H9 (cell line): ENCODE measurements at regions not wholly inside any gene's neighbourhood (a gene's known extent, or its start where the extent isn't known, plus 50 kb on each side); places are given as distances from the start of the nearest gene placed in this dataset.
"Not testable (repeated sequence)": the region's sequence is repeated elsewhere in the genome, so short reads cannot be mapped to it uniquely, and the experiment has no call there.

Source experiments
- DNase-seq: peaks from one replicate; pipeline ENCODE4 v3.0.0-alpha.2; 2017
- H2AFZ ChIP-seq: one replicate; pipeline ENCODE4 v1.6.1; 2013; ENCODE audit warnings: mild to moderate bottlenecking, low read length, control low read depth, moderate library complexity
- H2AK5ac ChIP-seq: 2 replicates; pipeline ENCODE4 v1.6.1; 2013; ENCODE audit warnings: low read length, control low read depth, mixed read lengths; ENCODE audit not compliant: insufficient read length
- H2BK120ac ChIP-seq: one replicate; pipeline ENCODE4 v1.6.1; 2013; ENCODE audit warnings: low read depth, mild to moderate bottlenecking, low read length, control low read depth, inconsistent platforms; ENCODE audit not compliant: poor library complexity, severe bottlenecking
- H2BK12ac ChIP-seq: 2 replicates; pipeline ENCODE4 v1.6.1; 2013; ENCODE audit warnings: low read length, control low read depth, mixed read lengths, low read depth; ENCODE audit not compliant: insufficient read length
- H2BK15ac ChIP-seq: 2 replicates; pipeline ENCODE4 v1.6.1; 2013; ENCODE audit warnings: low read depth, low read length, control low read depth
- H2BK20ac ChIP-seq: one replicate; pipeline ENCODE4 v1.6.1; 2013; ENCODE audit warnings: low read depth, mild to moderate bottlenecking, low read length, control low read depth, inconsistent platforms; ENCODE audit not compliant: poor library complexity, severe bottlenecking
- H2BK5ac ChIP-seq: 2 replicates; pipeline ENCODE4 v1.6.1; 2013; ENCODE audit warnings: low read length, control low read depth, mixed read lengths; ENCODE audit not compliant: insufficient read length
- H3K14ac ChIP-seq: 2 replicates; pipeline ENCODE4 v1.6.1; 2013; ENCODE audit warnings: low read length, control low read depth; ENCODE audit not compliant: insufficient read depth
- H3K18ac ChIP-seq: 2 replicates; pipeline ENCODE4 v1.6.1; 2013; ENCODE audit warnings: low read depth, mild to moderate bottlenecking, mixed read lengths, low read length, control low read depth; ENCODE audit not compliant: insufficient read length
- H3K23ac ChIP-seq: 2 replicates; pipeline ENCODE4 v1.6.1; 2013; ENCODE audit warnings: low read length, control low read depth, mixed read lengths, low read depth; ENCODE audit not compliant: insufficient read length
- H3K23me2 ChIP-seq: 2 replicates; pipeline ENCODE4 v1.6.1; 2013; ENCODE audit warnings: low read depth, mild to moderate bottlenecking, mixed read lengths, low read length, control low read depth; ENCODE audit not compliant: insufficient read length, poor library complexity, severe bottlenecking
- H3K27ac ChIP-seq: 2 replicates; pipeline ENCODE4 v1.5.1; 2013; ENCODE audit warnings: low read length, control low read depth, mixed read lengths, low read depth; ENCODE audit not compliant: insufficient read length
- H3K27me3 ChIP-seq: 2 replicates; pipeline ENCODE4 v1.6.1; 2013; ENCODE audit warnings: low read length, control low read depth, inconsistent platforms; ENCODE audit not compliant: insufficient read depth
- H3K4ac ChIP-seq: 2 replicates; pipeline ENCODE4 v1.6.1; 2013; ENCODE audit warnings: low read depth, mild to moderate bottlenecking, control low read depth, inconsistent platforms, low read length, moderate library complexity
- H3K4me1 ChIP-seq: 2 replicates; pipeline ENCODE4 v1.6.1; 2013; ENCODE audit warnings: low read length, control low read depth, inconsistent platforms; ENCODE audit not compliant: insufficient read depth
- H3K4me2 ChIP-seq: 2 replicates; pipeline ENCODE4 v1.6.1; 2013; ENCODE audit warnings: low read length, control low read depth, mixed read lengths; ENCODE audit not compliant: insufficient read length, insufficient read depth
- H3K56ac ChIP-seq: 2 replicates; pipeline ENCODE4 v1.6.1; 2013; ENCODE audit warnings: low read depth, mild to moderate bottlenecking, mixed read lengths, low read length, control low read depth; ENCODE audit not compliant: insufficient read length
- H3K79me1 ChIP-seq: 2 replicates; pipeline ENCODE4 v1.6.1; 2013; ENCODE audit warnings: low read depth, mild to moderate bottlenecking, moderate library complexity, low read length, control low read depth, inconsistent platforms; ENCODE audit not compliant: insufficient read depth, poor library complexity, severe bottlenecking
- H3K79me2 ChIP-seq: 2 replicates; pipeline ENCODE4 v1.6.1; 2013; ENCODE audit warnings: low read length, control low read depth, inconsistent platforms; ENCODE audit not compliant: insufficient read depth
- H3K9ac ChIP-seq: 2 replicates; pipeline ENCODE4 v1.6.1; 2013; ENCODE audit warnings: low read length, control low read depth, mixed read lengths; ENCODE audit not compliant: insufficient read length; ENCODE audit errors: extremely low read depth
- H3K9me3 ChIP-seq: one replicate; pipeline ENCODE4 v1.6.1; 2013; ENCODE audit warnings: low read depth, low read length, inconsistent platforms; ENCODE audit not compliant: control insufficient read depth
- H3T11ph ChIP-seq: one replicate; pipeline ENCODE4 v1.6.1; 2013; ENCODE audit warnings: mild to moderate bottlenecking, low read length, control low read depth, inconsistent platforms
- H4K20me1 ChIP-seq: one replicate; pipeline ENCODE4 v1.6.1; 2013; ENCODE audit not compliant: control insufficient read depth, insufficient read length, insufficient read depth
- H4K5ac ChIP-seq: 2 replicates; pipeline ENCODE4 v1.6.1; 2013; ENCODE audit warnings: low read depth, mild to moderate bottlenecking, mixed read lengths, low read length, control low read depth; ENCODE audit not compliant: insufficient read length
- H4K8ac ChIP-seq: replicated peaks from 2 replicates; pipeline ENCODE4 v1.6.1; 2013; ENCODE audit warnings: low read length, control low read depth, mixed read lengths, low read depth; ENCODE audit not compliant: insufficient read length
- H4K91ac ChIP-seq: 2 replicates; pipeline ENCODE4 v1.6.1; 2013; ENCODE audit warnings: low read depth, mild to moderate bottlenecking, moderate library complexity, mixed read lengths, low read length, control low read depth; ENCODE audit not compliant: insufficient read length
- H3K27ac Mint-ChIP-seq, 3 experiments: 2 replicates in 2 of 3; 3 replicates in 1 of 3; pipeline ENCODE4 v1.8.0; 2020 to 2021; ENCODE audit warnings: mixed read lengths in 3 of 3, mild to moderate bottlenecking in 1 of 3, moderate library complexity in 1 of 3
- H3K27me3 Mint-ChIP-seq: 2 replicates; pipeline ENCODE4 v1.8.0; 2021; ENCODE audit warnings: low read depth, mild to moderate bottlenecking, moderate library complexity, mixed read lengths
- H3K36me3 Mint-ChIP-seq, 3 experiments: 2 replicates in 2 of 3; 3 replicates in 1 of 3; pipeline ENCODE4 v1.8.0; 2020 to 2021; ENCODE audit warnings: low read depth in 3 of 3, mixed read lengths in 3 of 3; ENCODE audit not compliant: insufficient read depth in 1 of 3
- H3K4me1 Mint-ChIP-seq, 2 experiments: 2 replicates each; pipeline ENCODE4 v1.8.0; 2020; ENCODE audit warnings: mixed read lengths in 2 of 2
- H3K4me3 Mint-ChIP-seq, 2 experiments: 2 replicates in 1 of 2; 3 replicates in 1 of 2; pipeline ENCODE4 v1.8.0; 2020 to 2021; ENCODE audit warnings: mild to moderate bottlenecking in 2 of 2, mixed read lengths in 2 of 2, moderate library complexity in 1 of 2
- H3K9me3 Mint-ChIP-seq, 2 experiments: 2 replicates in 1 of 2; 3 replicates in 1 of 2; pipeline ENCODE4 v1.8.0; 2020; ENCODE audit warnings: mild to moderate bottlenecking in 2 of 2, mixed read lengths in 2 of 2, moderate library complexity in 1 of 2
- WGBS: extraction: QIAGEN DNeasy Blood & Tissue Kit; methylation state at CpG from one replicate; pipeline ENCODE4 v1.1.7; 2013; ENCODE audit warnings: missing lambda C conversion rate, low lambda C conversion rate, mixed read lengths; ENCODE audit not compliant: insufficient read length; ENCODE audit errors: extremely low coverage; 5-methylcytosine and 5-hydroxymethylcytosine counted together

- not testable (repeated sequence) for H3K36me3 Mint-ChIP-seq, H3K23me2 ChIP-seq, H3K4me3 Mint-ChIP-seq, H2BK20ac ChIP-seq, H3K4me1 ChIP-seq, H3K4ac ChIP-seq, H3T11ph ChIP-seq, H3K27ac ChIP-seq, H2AK5ac ChIP-seq, H4K5ac ChIP-seq, H3K4me1 Mint-ChIP-seq, H3K56ac ChIP-seq, H3K9me3 Mint-ChIP-seq, H4K91ac ChIP-seq, H2BK120ac ChIP-seq, H3K18ac ChIP-seq, H3K9ac ChIP-seq, H3K79me1 ChIP-seq, H3K9me3 ChIP-seq, H2AFZ ChIP-seq, H4K20me1 ChIP-seq, H3K27me3 ChIP-seq, H2BK5ac ChIP-seq, H2BK12ac ChIP-seq, H3K14ac ChIP-seq, H2BK15ac ChIP-seq, H3K27ac Mint-ChIP-seq, H3K79me2 ChIP-seq, DNase-seq, H3K23ac ChIP-seq, H4K8ac ChIP-seq, H3K4me2 ChIP-seq, H3K27me3 Mint-ChIP-seq
- no CpG with 5 or more reads among the region's 49 CpGs for WGBS
Measured at GRCh38 chr9:42724841-42725835, 541.7 kb downstream of the SPATA31A6 start.
